ENCODE measurements at regions not wholly inside any gene's neighbourhood (a gene's known extent, or its start where the extent isn't known, plus 50 kb on each side); places are given as distances from the start of the nearest gene placed in this dataset.
"Not testable (repeated sequence)": the region's sequence is repeated elsewhere in the genome, so short reads cannot be mapped to it uniquely, and the experiment has no call there.

DNA sequence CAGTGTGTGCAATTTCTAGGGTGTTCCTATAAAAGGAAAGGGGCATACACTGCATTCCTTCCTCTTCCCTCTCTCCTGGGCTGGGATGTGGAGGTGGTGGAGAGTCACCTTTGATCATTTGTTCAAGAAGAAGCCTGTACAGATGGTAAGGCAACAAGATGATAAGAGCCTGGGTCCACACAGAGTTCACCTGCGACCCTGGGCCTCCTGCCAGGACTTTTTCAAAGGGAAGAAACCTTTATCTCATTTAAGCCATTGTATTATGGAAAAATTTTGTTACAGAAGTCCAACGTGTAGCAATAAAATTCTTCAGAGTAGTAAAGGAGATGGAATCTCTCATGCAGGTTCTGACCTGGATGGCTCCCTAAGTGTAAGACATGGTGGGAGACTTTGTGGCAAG, 189.1 kb downstream of the MIS18A start:
- no peak for DNase-seq

DNA sequence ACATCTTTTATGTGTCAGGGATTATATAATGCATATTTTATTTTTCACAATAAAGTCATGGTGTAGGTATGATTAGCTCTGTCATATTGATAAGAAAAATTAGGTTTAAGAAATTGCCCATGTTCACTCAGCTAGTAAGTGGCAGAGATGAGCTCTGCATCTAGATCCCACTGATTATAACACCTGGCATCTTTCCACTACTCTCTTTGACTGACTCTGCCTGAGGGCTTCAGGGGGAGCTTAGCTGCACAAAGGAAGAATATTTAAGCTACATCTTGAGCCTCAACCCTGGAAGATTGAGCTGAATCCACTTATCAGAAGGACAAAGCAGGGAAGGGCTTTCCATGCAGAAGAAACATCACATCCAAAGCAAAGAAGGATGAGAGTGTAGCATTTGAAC, 190.4 kb downstream of the MIS18A start:
- DNase-seq: no peak

DNA sequence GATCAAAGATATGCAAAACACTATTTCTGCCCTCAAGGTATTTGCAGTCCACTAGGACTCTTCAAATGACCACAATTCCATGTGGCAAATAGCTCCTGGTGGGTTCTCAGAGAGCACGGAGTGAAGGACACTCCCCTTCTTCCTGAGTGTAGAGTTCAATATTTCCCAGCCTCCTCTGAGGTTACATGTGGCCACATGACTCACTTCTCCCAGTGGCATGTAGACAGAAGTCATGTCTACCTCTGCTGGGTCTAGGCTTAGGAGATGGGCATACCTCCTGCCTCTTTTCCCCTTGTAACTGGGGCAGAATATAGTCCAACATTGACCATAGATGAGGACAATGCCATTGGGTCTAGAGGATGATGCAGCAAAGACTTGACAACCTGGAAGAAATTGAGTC, 191.4 kb downstream of the MIS18A start:
- DNase-seq: no peak

DNA sequence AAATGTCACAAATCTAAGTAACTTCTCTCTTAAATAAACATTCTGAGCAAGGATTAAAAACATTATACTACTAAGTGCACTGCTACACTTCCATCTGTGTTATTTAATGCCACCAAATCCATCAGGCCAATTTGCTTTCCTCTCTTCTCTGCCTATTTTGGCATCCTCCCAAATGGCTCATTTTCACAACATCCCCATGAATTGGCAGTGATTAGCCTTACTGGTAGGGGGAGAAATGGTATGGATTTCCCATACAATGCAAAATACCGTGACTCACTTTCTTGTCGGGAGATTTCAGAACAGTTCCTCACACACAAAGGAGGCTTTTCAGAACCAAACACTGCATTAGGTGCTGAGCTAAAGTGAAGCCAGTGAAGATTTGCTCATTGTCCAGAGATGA, 195.7 kb downstream of the MIS18A start:
- DNase-seq: no peak

DNA sequence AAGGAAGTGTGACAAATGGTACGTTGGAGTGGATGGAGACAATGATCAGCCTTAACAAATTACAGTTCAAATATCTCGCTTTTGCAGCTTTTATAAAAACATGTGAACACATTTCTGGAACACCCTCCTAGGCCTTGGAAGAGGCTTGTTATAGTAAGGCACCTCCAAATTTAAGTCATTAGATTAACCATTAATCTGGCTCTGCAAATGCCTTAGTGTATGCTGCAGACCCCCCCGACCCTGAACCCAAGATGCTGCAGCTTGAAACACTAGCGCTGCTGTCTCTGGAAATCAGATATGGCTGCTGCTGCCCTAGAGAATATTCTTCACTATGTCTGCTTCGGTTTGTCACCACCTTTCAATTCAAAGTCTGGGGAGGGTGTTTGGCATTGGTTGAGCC, 196.4 kb downstream of the MIS18A start:
- no peak for DNase-seq

DNA sequence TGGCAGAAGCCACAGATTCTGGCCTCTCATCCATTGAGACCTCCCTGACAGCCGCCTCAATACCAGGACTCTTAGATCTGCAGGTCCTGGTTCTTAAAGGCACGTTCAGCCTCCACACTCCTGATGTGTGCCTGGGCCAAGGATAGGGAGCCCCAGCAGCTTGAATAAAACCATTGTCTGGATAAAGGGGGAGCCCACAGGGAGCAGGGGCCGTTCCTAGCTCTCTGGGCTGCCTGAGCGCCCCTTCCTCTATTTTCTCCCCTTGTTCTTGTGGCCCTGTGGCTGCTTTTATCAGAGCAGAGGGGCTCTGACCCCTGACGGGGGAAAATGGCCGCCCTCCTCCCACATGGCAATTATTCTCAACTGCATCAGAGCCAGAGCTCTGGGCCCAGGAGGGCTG, 200.8 kb downstream of the HUNK start:
- no peak for DNase-seq

DNA sequence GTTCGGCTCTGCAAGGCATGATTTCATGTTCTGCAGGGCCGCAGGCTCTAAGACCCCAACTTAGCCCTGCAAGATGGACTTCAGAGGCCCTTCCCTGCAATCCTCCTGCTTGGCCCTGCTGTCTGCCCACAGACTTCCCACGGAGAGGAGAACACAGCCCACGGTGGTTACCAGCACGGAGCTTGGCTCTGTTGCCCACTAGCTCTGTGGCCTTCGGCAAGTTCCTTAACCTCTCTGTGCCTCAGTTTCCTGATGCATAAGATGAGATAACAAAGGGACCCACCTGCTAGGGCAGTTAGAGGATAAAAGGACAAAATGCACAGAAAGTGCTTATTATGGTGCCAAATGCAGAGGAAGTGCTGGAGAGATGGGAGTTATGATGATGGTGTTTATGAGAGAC, 200.4 kb downstream of the HUNK start:
- DNase-seq: no peak

DNA sequence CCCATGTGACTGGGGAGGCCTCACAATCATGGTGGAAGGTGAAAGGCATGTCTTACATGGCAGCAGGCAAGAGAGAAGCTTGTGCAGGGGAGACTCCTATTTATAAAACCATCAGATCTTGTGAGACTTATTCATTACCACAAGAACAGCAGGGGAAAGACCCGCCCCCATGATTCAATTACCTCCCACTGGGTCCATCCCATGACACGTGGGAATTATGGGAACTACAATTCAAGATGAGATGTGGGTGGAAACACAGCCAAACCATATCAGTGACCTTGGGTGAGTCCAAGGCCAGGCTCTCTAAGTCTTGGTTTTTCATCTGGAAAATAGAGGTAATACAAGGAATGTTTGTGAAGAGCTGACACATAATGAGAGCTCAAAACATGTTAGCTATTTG, 198.8 kb downstream of the HUNK start:
- not testable (repeated sequence) for DNase-seq

DNA sequence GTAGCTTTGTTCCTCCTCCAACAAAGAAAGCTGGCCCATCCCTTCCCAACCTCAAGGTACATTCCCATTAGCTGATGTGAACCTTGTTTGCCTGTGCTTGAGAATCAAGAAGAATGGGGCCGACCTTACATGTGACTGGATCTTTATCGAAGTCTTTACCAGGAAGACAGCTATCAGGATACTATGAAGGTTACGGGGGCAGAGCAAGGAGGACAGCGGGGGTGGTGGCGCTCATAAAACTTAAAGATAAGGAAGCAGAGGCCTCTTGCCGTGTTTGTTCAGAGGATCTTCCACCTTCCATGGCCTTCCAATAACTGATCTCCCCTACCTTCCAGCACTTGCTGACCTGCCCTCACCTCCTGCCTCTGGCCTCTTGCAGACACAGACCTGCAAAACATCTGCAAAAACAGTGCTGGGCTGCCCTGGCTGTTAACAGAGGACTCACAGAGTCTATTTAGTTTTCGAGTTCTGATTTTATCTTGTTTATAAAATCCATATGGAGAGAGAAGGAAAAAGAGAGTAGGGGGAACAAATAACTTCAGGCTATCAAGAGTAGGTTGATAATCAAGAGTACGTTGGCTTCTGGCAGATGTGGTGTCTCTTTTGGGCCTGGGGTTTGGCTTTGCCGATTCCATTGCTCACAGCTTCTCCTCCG, 198.0 kb downstream of the HUNK start:
- no peak for DNase-seq

DNA sequence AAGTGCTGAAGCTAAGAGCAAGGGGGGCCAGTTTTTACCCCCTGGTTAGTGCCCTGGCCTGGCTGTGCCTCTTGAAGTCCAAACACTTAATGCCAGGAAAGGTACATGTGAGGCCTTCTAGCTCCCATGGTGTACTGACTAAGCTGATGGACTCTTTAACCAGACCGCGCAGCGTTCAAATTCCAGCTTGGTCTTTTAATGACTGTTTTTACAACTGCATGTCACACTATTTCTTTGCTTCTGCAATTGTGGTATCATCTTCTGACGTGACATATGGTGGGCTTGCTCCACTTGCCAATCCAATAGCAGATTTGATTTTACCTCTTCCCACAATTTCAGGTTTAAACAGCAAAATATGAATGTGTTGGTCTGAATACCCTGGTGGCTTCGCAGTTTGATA, 197.3 kb downstream of the HUNK start:
- no peak for DNase-seq

DNA sequence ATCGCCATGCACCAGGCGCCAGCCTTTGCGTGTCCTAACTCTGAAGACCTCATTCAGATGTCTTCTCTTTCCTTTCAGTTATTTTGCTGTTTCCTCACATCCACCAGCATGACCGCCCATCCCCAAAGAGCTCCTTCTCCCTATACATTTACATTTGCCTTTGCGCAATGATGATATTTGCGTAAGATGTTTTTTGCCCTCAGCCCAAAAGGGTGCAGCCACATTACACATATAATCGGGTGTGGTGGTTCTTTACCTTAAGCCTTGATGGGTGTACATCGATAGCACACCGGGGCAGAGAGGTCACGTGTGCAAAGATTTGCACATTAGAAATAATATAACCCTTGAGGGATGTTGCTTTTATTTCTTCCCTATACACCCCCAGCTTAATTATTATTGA, 192.8 kb downstream of the HUNK start:
- no peak for DNase-seq

DNA sequence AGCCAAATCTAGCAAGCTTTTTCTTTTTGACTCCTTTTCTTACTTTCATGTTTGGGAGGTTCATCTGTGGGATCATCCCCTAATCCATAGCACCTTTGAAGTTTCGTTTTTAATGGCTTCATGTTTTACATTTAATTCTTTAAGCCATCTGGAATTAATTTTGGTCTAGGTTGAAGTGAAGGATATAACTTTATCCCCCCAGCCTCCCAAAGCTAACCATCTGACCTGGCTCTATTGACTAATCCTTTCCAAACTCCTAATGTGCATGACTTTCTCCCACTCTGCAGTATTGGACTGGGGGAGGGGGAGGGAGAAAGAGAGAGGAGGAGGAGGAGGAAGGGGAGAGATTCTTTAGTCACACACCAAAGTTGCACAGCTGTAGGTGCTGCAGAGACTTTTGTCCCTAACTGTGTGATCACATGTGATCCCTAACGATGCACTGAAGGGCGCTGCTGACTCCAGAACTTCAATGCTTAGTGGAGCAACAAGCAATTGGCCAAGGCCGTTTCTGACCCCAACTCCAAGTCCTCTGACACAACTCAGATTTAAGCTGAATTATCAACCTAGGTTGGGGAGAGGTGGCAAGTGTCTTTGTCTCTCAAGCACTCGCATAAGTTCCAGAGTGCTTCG, 191.6 kb downstream of the HUNK start:
- DNase-seq: no peak

DNA sequence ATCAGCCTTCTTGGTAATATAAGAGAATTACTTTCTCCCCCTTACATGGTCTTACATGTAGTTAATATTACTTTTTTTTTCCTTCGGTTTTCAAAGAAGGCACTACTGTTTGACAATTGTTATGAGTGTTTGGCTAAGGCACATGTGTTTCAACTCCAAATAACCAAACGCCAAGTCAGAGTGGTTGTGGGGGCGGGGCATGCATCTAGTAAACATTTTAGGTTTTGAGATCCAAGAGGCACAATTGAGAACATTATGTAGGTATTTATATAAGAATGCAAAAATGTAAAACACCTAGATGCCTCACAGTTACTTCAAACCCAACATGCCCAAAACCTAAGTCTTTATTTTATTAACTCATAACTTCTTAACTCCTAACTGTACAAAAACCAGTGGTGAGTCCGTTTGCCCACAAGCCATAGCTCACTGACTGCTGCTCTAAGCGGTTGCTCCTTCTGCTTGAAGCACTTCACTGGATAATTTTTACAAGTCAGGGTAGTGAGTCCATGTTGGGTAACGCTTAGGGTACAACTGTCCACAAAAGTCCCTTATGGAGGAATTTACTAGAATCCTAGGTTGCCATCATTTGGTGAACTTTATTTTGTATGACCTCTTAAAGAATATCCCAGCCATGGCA, 189.9 kb downstream of the HUNK start:
- DNase-seq: no peak

DNA sequence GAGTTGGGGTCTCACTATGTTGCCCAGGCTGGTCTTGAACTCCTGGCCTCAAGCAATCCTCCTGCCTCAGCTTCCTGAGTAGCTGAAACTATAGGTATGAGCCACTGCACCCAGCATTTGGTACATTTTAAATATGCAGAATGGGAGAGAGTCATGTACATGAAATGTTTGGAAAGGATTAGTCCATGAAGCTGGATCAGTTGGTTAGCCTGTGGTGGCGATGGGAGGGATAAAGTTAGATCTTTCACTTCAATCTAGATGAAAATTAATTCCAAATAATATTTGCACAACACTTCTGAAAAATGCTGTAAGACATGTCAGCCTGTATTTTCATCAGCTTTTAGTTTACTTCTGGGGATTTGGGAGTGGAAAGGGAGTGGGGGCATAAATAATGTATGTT, 188.9 kb downstream of the HUNK start:
- no peak for DNase-seq

DNA sequence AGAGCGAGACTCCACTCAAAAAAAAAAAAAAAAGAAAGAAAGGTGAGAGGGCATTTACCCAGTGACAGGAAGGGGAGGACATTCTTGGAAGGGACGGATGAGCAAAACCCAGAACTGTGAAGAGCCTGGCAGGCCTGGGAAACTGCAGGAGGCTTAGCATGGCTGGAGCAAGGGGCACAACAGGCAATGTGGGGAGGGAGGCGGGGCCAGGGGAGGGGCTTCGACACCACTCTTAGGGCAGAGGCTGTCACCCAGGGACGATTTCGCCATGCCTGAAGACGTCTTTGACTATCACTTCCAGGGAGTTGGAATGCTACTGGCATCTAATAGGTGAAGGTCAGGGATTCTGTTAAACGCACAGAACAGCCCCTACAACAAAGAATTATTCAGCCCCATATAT, 184.0 kb downstream of the HUNK start:
- DNase-seq: no peak

DNA sequence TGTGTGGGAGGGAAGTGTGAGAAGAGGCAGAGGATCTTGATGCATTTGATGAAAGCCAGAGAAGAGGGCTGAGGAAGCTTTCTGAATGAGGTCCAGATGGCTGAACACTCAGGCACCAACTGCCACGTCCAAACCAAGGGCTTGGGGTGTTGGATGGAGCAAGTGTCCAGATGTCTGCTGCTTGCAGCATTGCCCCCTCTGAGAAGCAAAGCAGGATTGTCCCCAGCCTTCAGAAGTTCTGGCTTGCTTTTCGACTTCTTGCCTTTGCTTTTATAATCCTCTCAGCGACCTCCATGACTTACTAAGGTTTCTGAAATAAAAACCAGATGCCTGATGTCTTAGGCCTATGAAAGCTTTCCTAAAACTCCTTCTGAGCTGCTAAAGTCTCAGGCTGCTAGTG, 182.5 kb downstream of the HUNK start:
- no peak for DNase-seq
